IMR-90 (cell line): ENCODE measurements at regions not wholly inside any gene's neighbourhood (a gene's known extent, or its start where the extent isn't known, plus 50 kb on each side); places are given as distances from the start of the nearest gene placed in this dataset.

ENCODE experiments used
- ATAC-seq: fragments of 200-7000 bp; cut with Tn5 transposase; 2 replicates; pipeline ENCODE4 v1.9.1; 2020; ENCODE audit warnings: low read depth, mild to moderate bottlenecking, moderate library complexity
- BruUV-seq: library from RNA; stranded (reverse); fragments of 400-500 nt; replicated peaks from 2 replicates; lab custom pipeline; 2021; lab: Mats Ljungman, UMichigan
- CTCF ChIA-PET: fragments of 300-600 bp; formaldehyde crosslinking; extraction: SDS; loops from one replicate; lab custom pipeline; 2021; ENCODE audit warnings: antibody characterized with exemption; lab: Yijun Ruan, JAX
- POLR2A ChIA-PET: fragments of 300-600 bp; sonication (Branson Sonifier 250); formaldehyde crosslinking; loops from one replicate; lab custom pipeline; 2022; ENCODE audit warnings: antibody characterized with exemption; ENCODE audit not compliant: unreplicated experiment; lab: Charles Lee
- DNase-seq: peaks from one replicate; pipeline ENCODE4 v3.0.0; 2013
- H2AFZ ChIP-seq: replicated peaks from 2 replicates; pipeline ENCODE3; 2013; ENCODE audit warnings: low read length, mild to moderate bottlenecking; ENCODE audit not compliant: poor library complexity
- H2AK5ac ChIP-seq: 2 replicates; pipeline ENCODE4 v1.6.1; 2013; ENCODE audit warnings: low read depth, low read length, inconsistent platforms
- H2AK9ac ChIP-seq: replicated peaks from 2 replicates; pipeline ENCODE3; 2013; ENCODE audit warnings: mild to moderate bottlenecking, low read depth, low read length, moderate library complexity; ENCODE audit not compliant: poor library complexity
- H2BK120ac ChIP-seq: 2 replicates; pipeline ENCODE4 v1.6.1; 2013; ENCODE audit warnings: low read depth, low read length, inconsistent platforms
- H2BK15ac ChIP-seq: 3 replicates; pipeline ENCODE4 v1.6.1; 2013; ENCODE audit warnings: low read depth, low read length, inconsistent platforms
- H2BK20ac ChIP-seq: 2 replicates; pipeline ENCODE4 v1.6.1; 2013; ENCODE audit warnings: low read depth, mild to moderate bottlenecking, inconsistent platforms, low read length, moderate library complexity
- H2BK5ac ChIP-seq: 2 replicates; pipeline ENCODE4 v1.6.1; 2013; ENCODE audit warnings: mild to moderate bottlenecking, low read depth, low read length, inconsistent platforms; ENCODE audit not compliant: poor library complexity, severe bottlenecking
- H3K14ac ChIP-seq: replicated peaks from 2 replicates; pipeline ENCODE4 v1.6.1; 2013; ENCODE audit warnings: low read depth, low read length, inconsistent platforms
- H3K18ac ChIP-seq: 2 replicates; pipeline ENCODE4 v1.6.1; 2013; ENCODE audit warnings: low read depth, low read length, control low read depth
- H3K23ac ChIP-seq: 2 replicates; pipeline ENCODE4 v1.6.1; 2013; ENCODE audit warnings: low read depth, low read length, inconsistent platforms
- H3K27ac ChIP-seq: 2 replicates; pipeline ENCODE4 v1.5.1; 2013; ENCODE audit warnings: mild to moderate bottlenecking, control low read depth, low read length; ENCODE audit not compliant: insufficient read depth
- H3K27me3 ChIP-seq: 2 replicates; pipeline ENCODE4 v1.6.1; 2013; ENCODE audit warnings: low read length; ENCODE audit not compliant: control insufficient read depth, insufficient read depth
- H3K36me3 ChIP-seq: 2 replicates; pipeline ENCODE4 v1.6.1; 2013; ENCODE audit warnings: low read length, mixed read lengths; ENCODE audit not compliant: control insufficient read depth, insufficient read depth
- H3K4ac ChIP-seq: 2 replicates; pipeline ENCODE4 v1.6.1; 2013; ENCODE audit warnings: low read depth, low read length, inconsistent platforms
- H3K4me1 ChIP-seq: 2 replicates; pipeline ENCODE4 v1.6.1; 2013; ENCODE audit warnings: low read length, mixed read lengths; ENCODE audit not compliant: control insufficient read depth, insufficient read depth
- H3K4me2 ChIP-seq: 2 replicates; pipeline ENCODE4 v1.6.1; 2013; ENCODE audit warnings: low read depth, mild to moderate bottlenecking, control low read depth, low read length, moderate library complexity
- H3K4me3 ChIP-seq: 2 replicates; pipeline ENCODE4 v1.5.1; 2013; ENCODE audit warnings: low read depth, mild to moderate bottlenecking, control low read depth, low read length, moderate library complexity; ENCODE audit not compliant: insufficient read depth
- H3K56ac ChIP-seq: 2 replicates; pipeline ENCODE4 v1.6.1; 2013; ENCODE audit warnings: low read length, inconsistent platforms; ENCODE audit not compliant: insufficient read depth; ENCODE audit errors: extremely low read depth
- H3K79me1 ChIP-seq, 2 experiments: 2 replicates each; pipeline ENCODE4 v1.6.1; 2013; ENCODE audit warnings: low read length in 2 of 2, inconsistent platforms in 1 of 2, low read depth in 1 of 2
- H3K9ac ChIP-seq: 2 replicates; pipeline ENCODE4 v1.6.1; 2013; ENCODE audit warnings: low read depth, low read length, control low read depth
- H3K9me1 ChIP-seq: 2 replicates; pipeline ENCODE4 v1.6.1; 2013; ENCODE audit warnings: low read length, inconsistent platforms; ENCODE audit not compliant: insufficient read depth
- H3K9me3 ChIP-seq: 2 replicates; pipeline ENCODE4 v1.6.1; 2013; ENCODE audit warnings: low read length; ENCODE audit not compliant: control insufficient read depth, insufficient read depth
- H4K20me1 ChIP-seq: 2 replicates; pipeline ENCODE4 v1.6.1; 2013; ENCODE audit warnings: low read length, inconsistent platforms; ENCODE audit not compliant: insufficient read depth
- H4K5ac ChIP-seq: 2 replicates; pipeline ENCODE4 v1.6.1; 2013; ENCODE audit warnings: mild to moderate bottlenecking, low read depth, low read length, control low read depth
- H4K8ac ChIP-seq, 2 experiments: 2 replicates each; pipeline ENCODE4 v1.6.1; 2013; ENCODE audit warnings: low read depth in 2 of 2, low read length in 2 of 2, control low read depth in 1 of 2, inconsistent platforms in 1 of 2
- H4K91ac ChIP-seq: 2 replicates; pipeline ENCODE4 v1.6.1; 2013; ENCODE audit warnings: low read depth, low read length, inconsistent platforms; ENCODE audit not compliant: insufficient read depth
- BHLHE40 ChIP-seq: fragments of 150-350 bp; IDR thresholded peaks from 2 replicates; pipeline ENCODE4 v1.6.1; 2016; ENCODE audit warnings: mild to moderate bottlenecking, low read depth, low read length
- FOS ChIP-seq: fragments of 150-350 bp; IDR thresholded peaks from 2 replicates; pipeline ENCODE4 v1.6.1; 2016; ENCODE audit warnings: low read depth, low read length
- MAZ ChIP-seq: IDR thresholded peaks from 2 replicates; pipeline ENCODE4 v1.6.1; 2012; ENCODE audit warnings: low read depth, mild to moderate bottlenecking, low read length, improper control_type of control experiment, moderate library complexity, borderline replicate concordance
- MXI1 ChIP-seq: IDR thresholded peaks from 2 replicates; pipeline ENCODE4 v1.6.1; 2012; ENCODE audit warnings: low read depth, mild to moderate bottlenecking, low read length, moderate library complexity, borderline replicate concordance
- NFE2L2 ChIP-seq: fragments of 150-350 bp; IDR thresholded peaks from 2 replicates; pipeline ENCODE4 v1.6.1; 2016; ENCODE audit warnings: low read depth, mild to moderate bottlenecking, low read length
- RAD21 ChIP-seq: IDR thresholded peaks from 2 replicates; pipeline ENCODE4 v1.6.1; 2012; ENCODE audit warnings: low read length, improper control_type of control experiment
- RCOR1 ChIP-seq: IDR thresholded peaks from 2 replicates; pipeline ENCODE4 v1.6.1; 2012; ENCODE audit warnings: mild to moderate bottlenecking, low read length, improper control_type of control experiment; ENCODE audit not compliant: insufficient replicate concordance
- dilution Hi-C: fragments of 300-500 bp; cut with HindIII; formaldehyde crosslinking; loops from one replicate; pipeline ENCODE4 v1.14.3; 2018; ENCODE audit warnings: low sequenced_read_pairs; ENCODE audit not compliant: unreplicated experiment
- in situ Hi-C: fragments of 300-500 bp; cut with MboI; formaldehyde crosslinking; loops from 3 replicates; pipeline ENCODE4 v1.14.3; 2019; ENCODE audit warnings: low sequenced_read_pairs, inconsistent platforms, mixed read lengths
- intact Hi-C: fragments of 100-400 bp; cut with micrococcal nuclease; formaldehyde crosslinking; loops from 2 replicates; pipeline ENCODE4 v1.10.0; 2022
- TF ChIP-seq, protein P1 (sequence below): conservative IDR thresholded peaks from 2 replicates; pipeline ENCODE4 v1.5.1; 2012; ENCODE audit warnings: mild to moderate bottlenecking, low read depth, low read length, improper control_type of control experiment

- ChIA-PET CTCF (no interaction called here), POLR2A (no interaction called here)
- in situ Hi-C loops (no loop called here), intact Hi-C loops (no loop called here), dilution Hi-C loops (no loop called here)
- Histone ChIP-seq H3K56ac (no peak overlapping the region), H3K4ac (no peak overlapping the region), H2BK20ac (no peak overlapping the region), H4K8ac (no peak overlapping the region), H3K4me1 (no peaks in the 10 kb centered on the region), H3K23ac (no peak overlapping the region), H2AFZ (no peak overlapping the region), H2BK15ac (no peak overlapping the region), H3K27ac (no peak overlapping the region), H3K18ac (no peak overlapping the region), H3K9me3 (no peaks in the 10 kb centered on the region), H4K5ac (no peak overlapping the region), H3K4me3 (no peak overlapping the region), H3K27me3 (no peaks in the 10 kb centered on the region), H2BK120ac (no peak overlapping the region), H3K14ac (no peak overlapping the region), H3K36me3 (no peaks in the 10 kb centered on the region), H2AK9ac (no peak overlapping the region), H4K91ac (no peak overlapping the region), H2AK5ac (no peak overlapping the region), H3K9me1 (no peaks in the 10 kb centered on the region), H3K4me2 (no peak overlapping the region), H3K79me1 (no peaks in the 10 kb centered on the region), H3K9ac (no peak overlapping the region), H2BK5ac (no peak overlapping the region), H4K20me1 (no peaks in the 10 kb centered on the region)
- BruUV-seq = no TSS peak
- ATAC-seq (no peak), DNase-seq (no peak)
- TF ChIP-seq MXI1 = no peak
- no peak for TF ChIP-seq BHLHE40
- TF ChIP-seq NFE2L2 = no peak
- TF ChIP-seq MAZ = no peak
- TF ChIP-seq, protein P1, sequence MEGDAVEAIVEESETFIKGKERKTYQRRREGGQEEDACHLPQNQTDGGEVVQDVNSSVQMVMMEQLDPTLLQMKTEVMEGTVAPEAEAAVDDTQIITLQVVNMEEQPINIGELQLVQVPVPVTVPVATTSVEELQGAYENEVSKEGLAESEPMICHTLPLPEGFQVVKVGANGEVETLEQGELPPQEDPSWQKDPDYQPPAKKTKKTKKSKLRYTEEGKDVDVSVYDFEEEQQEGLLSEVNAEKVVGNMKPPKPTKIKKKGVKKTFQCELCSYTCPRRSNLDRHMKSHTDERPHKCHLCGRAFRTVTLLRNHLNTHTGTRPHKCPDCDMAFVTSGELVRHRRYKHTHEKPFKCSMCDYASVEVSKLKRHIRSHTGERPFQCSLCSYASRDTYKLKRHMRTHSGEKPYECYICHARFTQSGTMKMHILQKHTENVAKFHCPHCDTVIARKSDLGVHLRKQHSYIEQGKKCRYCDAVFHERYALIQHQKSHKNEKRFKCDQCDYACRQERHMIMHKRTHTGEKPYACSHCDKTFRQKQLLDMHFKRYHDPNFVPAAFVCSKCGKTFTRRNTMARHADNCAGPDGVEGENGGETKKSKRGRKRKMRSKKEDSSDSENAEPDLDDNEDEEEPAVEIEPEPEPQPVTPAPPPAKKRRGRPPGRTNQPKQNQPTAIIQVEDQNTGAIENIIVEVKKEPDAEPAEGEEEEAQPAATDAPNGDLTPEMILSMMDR = no peak
- no peak for TF ChIP-seq RCOR1
- no peak for TF ChIP-seq FOS
- TF ChIP-seq RAD21 = no peak
These were observed 761.9 kb downstream of the SATB2 start for GRCh38 chr2:198695879-198696278.
